SHP77 (cell line): ENCODE measurements at regions not wholly inside any gene's neighbourhood (a gene's known extent, or its start where the extent isn't known, plus 50 kb on each side); places are given as distances from the start of the nearest gene placed in this dataset.
"Not testable (repeated sequence)": the region's sequence is repeated elsewhere in the genome, so short reads cannot be mapped to it uniquely, and the experiment has no call there.

Source experiments
- DNase-seq, 2 experiments: peaks; one replicate each; lab custom pipeline; 2025; lab: John Stamatoyannopoulos, UW

- DNase-seq, result no peak
Measured at GRCh38 chr11:23755076-23755475, 741.8 kb upstream of the LUZP2 start.

DNA sequence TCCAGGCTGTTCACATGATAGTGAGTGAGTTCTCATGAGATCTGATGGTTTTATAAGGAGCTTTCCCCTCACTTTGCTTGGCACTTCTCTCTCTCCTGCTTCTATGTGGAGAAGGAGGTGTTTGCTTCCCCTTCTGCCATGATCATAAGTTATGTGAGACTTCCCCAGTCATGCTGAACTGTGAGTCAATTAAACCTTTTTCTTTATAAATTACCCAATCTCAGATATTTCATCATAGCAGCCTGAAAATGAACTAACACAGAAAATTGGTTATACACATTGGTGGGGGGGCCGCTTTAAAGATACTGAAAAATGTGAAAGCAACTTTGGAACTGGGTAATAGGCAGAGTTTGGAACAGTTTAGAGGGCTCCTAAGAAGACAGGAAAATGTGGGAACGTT, 741.1 kb upstream of the LUZP2 start:
- DNase-seq, result no peak

GRCh38 chr11:23759489-23759888, 737.4 kb upstream of the LUZP2 start:
- no peak for DNase-seq

GRCh38 chr11:23764286-23764685, 732.6 kb upstream of the LUZP2 start:
- no peak for DNase-seq

- no peak for DNase-seq
Measured at GRCh38 chr11:23765682-23766252, 731.1 kb upstream of the LUZP2 start.

- no peak for DNase-seq
Measured at GRCh38 chr11:23767576-23767975, 729.3 kb upstream of the LUZP2 start.

DNA sequence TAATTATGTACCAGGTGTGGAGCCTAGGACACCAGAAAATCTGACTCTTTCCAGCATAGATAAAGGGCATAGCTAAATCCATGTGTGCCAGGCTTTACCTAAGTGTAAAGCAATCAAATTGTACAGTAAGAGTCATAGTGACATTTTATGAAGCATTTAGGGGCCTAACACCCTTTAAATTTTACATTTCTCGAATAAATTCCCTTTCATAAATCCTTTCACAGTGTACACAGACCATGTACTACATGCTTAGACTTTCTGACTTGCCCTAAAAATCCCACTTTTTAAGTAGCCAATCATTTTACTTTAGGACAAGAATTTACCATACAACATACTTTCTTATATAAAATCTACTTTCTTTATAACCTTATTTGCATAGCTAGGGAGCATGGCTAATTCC, 727.6 kb upstream of the LUZP2 start:
- no peak for DNase-seq

GRCh38 chr11:23772081-23772480, 724.8 kb upstream of the LUZP2 start:
- no peak for DNase-seq

- DNase-seq, result no peak
Measured at GRCh38 chr11:23778971-23779370, 717.9 kb upstream of the LUZP2 start.

GRCh38 chr11:23780231-23780630, 716.6 kb upstream of the LUZP2 start:
- no peak for DNase-seq

- DNase-seq, result no peak
Measured at GRCh38 chr11:23781803-23782560, 714.9 kb upstream of the LUZP2 start.

- not testable (repeated sequence) for DNase-seq
Measured at GRCh38 chr11:23786974-23787373, 709.9 kb upstream of the LUZP2 start.

GRCh38 chr11:23789200-23789853, 707.5 kb upstream of the LUZP2 start:
- DNase-seq, result no peak

DNA sequence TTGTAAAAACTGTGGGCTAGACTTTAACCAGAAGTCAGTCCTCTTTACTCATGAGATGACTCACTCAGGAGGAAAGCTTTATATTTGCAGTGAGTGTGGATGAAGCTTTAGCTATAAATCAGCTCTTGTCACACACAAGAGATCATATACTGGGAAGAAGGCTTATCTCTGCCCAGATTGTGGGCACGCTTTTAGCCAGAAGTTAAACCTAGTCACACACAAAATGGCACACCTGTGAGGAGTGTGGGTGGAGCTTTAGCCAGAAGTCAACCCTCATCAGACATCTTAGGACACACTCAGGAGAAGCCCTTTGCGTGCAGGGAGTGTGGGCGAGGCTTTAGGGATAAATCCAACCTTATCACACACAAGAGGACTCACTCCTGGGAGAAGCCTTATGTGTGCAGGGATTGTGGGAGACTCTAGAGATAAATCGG, 706.9 kb upstream of the LUZP2 start:
- no peak for DNase-seq

DNA sequence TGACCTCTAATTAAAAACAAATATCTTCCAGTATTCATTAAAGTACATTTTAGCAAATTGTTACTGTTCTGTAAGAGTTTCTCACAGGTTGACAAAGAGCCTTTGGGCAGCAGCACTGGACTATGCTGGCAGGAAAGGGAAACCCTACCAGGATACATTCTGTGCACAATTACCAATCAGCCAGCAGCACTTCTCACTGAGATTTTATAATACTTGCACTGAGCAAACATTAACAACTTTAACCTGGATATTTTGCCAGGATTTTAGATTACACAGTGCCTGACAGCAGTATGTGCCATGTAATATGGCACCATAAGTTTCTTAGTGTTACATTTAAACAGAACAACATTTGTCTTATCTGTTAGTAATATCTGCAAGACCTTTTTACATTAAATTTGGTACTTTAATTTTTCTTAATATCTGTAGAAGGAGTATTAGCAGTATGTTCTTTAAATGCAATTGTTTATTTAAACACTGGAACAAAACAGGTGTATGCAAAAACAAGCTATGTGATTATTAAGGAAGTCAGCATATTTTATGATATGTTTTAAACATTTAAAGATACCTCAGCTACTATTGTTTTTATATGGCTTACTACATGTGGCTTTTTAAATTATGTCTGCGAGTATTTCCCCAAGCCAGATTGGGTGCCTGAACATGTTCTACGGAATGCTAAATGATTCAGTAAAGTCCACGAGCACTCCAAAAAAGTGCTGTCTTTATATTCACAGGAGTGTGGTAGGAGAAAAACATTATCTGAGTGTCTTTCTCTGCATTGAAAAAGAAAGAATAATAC, 699.0 kb upstream of the LUZP2 start:
- no peak for DNase-seq

DNA sequence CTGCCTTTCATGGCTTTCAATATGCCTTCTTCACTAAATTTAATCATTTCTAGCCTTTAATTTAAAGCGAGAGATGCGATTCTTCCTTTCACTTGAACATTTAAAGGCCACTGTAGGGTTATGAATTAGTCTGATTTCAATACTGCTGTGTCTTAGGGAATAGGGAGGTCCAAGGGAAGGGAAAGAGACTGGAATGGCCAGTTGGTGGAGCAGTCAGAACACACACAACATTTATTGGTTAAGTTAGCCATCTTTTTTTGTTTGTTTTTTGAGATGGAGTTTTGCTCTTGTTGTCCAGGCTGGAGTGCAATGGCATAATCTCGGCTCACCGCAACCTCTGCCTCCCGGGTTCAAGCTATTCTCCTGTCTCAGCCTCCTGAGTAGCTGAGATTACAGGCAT, 662.5 kb upstream of the LUZP2 start:
- DNase-seq, result not testable (repeated sequence)

- DNase-seq, result no peak
Measured at GRCh38 chr11:23836981-23837380, 659.9 kb upstream of the LUZP2 start.

GRCh38 chr11:23840872-23841271, 656.0 kb upstream of the LUZP2 start:
- DNase-seq, result no peak

DNA sequence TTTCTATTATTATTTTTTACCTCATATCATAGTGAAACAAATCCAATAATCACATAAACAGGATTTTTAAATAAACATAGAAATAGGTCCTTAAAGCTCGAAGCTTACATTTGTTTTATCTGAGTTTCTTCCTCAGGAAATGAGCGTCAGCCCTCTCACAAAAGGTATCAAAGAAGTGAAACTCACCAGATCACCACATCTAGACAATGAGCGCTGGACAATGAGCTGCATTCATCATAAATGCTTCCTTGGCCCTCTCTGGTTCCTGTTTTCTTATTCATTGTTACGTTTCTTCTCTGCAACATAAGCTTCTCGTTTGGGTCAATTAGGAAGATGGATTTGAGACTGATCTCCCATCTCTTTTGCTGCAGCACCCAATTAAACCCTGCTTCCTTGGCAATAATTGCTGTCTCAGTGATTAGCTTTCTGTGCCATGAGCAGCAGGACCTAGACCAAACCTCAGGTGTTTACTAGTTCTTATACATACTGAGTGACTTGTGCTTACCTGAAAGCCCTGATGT, 649.9 kb upstream of the LUZP2 start:
- DNase-seq, result no peak

- DNase-seq, result no peak
Measured at GRCh38 chr11:23851216-23851615, 645.6 kb upstream of the LUZP2 start.

DNA sequence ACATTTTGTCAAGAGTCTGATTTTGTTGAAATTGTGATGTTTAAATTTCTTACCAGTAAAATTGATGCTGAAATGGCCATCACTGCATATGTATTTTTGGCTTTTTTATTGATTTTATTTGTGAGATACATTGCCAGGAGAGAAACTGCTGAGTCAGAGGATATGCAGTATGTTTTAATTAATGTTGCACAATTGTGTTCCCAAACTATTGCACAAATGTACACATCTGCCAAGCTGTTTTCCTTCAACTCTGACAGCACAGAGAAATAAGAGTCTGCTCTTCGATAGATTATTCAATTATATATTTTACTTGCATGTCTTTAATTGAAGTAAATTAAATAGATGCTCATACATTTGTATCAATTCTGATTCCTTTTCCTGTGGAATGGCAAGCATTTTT, 640.2 kb upstream of the LUZP2 start:
- no peak for DNase-seq

DNA sequence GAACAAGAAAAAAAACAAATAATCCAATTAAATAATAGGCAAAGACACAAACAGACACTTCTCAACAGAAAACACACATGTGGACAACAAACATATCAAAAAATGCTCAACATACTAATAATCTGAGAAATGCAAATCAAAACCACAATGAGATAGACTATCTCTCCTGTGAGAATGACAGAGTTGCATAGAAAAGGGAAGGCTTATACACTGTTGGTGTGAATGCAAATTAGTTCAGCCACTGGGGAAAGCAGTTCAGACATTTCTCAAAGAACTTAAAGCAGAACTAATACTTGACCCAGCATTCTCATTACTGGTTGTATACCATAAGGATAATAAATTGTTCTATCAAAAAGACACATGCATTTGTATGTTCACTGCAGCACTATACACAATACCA, 637.8 kb upstream of the LUZP2 start:
- no peak for DNase-seq
